Adrenal gland (tissue), 5 donors: ENCODE measurements at regions not wholly inside any gene's neighbourhood (a gene's known extent, or its start where the extent isn't known, plus 50 kb on each side); places are given as distances from the start of the nearest gene placed in this dataset.

Experiments
- CTCF ChIP-seq, 6 experiments: fragments of 450-650 bp in 4 of 6; fragments of 200-600 bp in 2 of 6; sonication (generic) in 1 of 6; IDR thresholded peaks; 1 replicate in 5 of 6; 2 replicates in 1 of 6; pipeline versions ENCODE4 v1.5.1 to v1.8.0; 2016 to 2021; ENCODE audit warnings: antibody characterized with exemption in 6 of 6, mild to moderate bottlenecking in 2 of 6, moderate library complexity in 1 of 6
- POLR2A ChIP-seq, 2 donors: fragments of 450-650 bp; IDR thresholded peaks; one replicate each; pipeline ENCODE4 v1.6.1; 2017; ENCODE audit warnings: antibody characterized with exemption in 2 of 2, mild to moderate bottlenecking in 2 of 2, moderate library complexity in 1 of 2
- donor health status: DM: no; HTN: no; CAD: no.

DNA sequence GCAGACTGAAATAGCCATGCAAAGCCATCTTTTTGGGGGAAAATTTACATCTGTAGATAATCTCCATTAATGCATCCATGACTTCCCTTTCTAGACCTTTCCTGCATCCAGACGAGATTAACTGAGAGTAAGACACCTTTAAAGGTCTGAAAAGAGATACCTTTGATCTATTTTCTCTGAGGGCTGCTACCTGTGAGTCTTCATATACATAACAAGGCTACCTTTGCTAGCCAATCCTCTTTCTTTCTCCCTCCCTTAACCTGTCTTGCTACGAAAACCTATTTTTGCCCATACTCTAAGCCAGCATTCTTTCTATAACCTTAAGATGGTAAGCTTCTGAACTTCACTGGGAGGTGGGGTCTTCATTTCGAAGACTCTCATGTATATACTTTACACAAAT lies 908.5 kb upstream of the FBXO33 start:
- TF ChIP-seq CTCF (IDR thresholded peaks at IDR 0.05) (no peak), POLR2A (IDR thresholded peaks at IDR 0.05) (no peak)
